Progenitor cell of endocrine pancreas (in vitro differentiated cells): ENCODE measurements at regions not wholly inside any gene's neighbourhood (a gene's known extent, or its start where the extent isn't known, plus 50 kb on each side); places are given as distances from the start of the nearest gene placed in this dataset.

Experiments used
- DNase-seq: peaks from one replicate; pipeline ENCODE4 v3.0.0; 2021; ENCODE audit warnings: low spot score; ENCODE audit not compliant: unreplicated experiment
- H3K27ac Mint-ChIP-seq: 2 replicates; pipeline ENCODE4 v1.8.0; 2021; ENCODE audit warnings: mild to moderate bottlenecking, moderate library complexity, mixed read lengths
- H3K27me3 Mint-ChIP-seq: 2 replicates; pipeline ENCODE4 v1.8.0; 2021; ENCODE audit warnings: mixed read lengths
- H3K36me3 Mint-ChIP-seq: 2 replicates; pipeline ENCODE4 v1.8.0; 2022; ENCODE audit warnings: mixed read lengths; ENCODE audit not compliant: insufficient read depth
- H3K4me1 Mint-ChIP-seq: 2 replicates; pipeline ENCODE4 v1.8.0; 2021; ENCODE audit warnings: low read depth, mixed read lengths
- H3K4me3 Mint-ChIP-seq: 2 replicates; pipeline ENCODE4 v1.8.0; 2021; ENCODE audit warnings: low read depth, mild to moderate bottlenecking, moderate library complexity, mixed read lengths
- H3K9me3 Mint-ChIP-seq: 2 replicates; pipeline ENCODE4 v1.8.0; 2021; ENCODE audit warnings: low read depth, mixed read lengths
- TF ChIP-seq, protein P1 (sequence below): fragments of 200-600 bp; sonication (generic); IDR thresholded peaks from one replicate; pipeline ENCODE4 v1.5.0; 2021; ENCODE audit warnings: antibody characterized with exemption, mild to moderate bottlenecking; ENCODE audit not compliant: unreplicated experiment

DNA sequence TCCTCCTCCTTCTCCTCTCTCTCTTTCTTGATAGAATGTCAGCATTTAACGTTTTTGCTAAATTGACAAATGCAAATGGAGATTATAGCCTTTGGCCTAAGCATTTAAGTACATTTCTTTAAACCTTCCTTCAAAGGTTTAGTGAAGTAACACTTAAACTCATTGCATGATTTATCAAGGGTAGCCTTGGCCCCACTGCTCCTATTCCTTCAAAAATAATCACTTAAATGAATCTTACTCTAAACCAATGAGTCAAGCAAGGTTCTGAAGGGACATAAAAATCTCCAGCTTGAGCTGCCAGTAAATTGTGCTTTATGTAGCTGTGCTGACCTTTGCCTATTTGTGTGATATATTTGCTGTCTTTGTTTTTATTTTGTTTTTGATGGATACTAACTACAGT, 358.5 kb upstream of the AKR1E2 start:
- TF ChIP-seq, protein P1, sequence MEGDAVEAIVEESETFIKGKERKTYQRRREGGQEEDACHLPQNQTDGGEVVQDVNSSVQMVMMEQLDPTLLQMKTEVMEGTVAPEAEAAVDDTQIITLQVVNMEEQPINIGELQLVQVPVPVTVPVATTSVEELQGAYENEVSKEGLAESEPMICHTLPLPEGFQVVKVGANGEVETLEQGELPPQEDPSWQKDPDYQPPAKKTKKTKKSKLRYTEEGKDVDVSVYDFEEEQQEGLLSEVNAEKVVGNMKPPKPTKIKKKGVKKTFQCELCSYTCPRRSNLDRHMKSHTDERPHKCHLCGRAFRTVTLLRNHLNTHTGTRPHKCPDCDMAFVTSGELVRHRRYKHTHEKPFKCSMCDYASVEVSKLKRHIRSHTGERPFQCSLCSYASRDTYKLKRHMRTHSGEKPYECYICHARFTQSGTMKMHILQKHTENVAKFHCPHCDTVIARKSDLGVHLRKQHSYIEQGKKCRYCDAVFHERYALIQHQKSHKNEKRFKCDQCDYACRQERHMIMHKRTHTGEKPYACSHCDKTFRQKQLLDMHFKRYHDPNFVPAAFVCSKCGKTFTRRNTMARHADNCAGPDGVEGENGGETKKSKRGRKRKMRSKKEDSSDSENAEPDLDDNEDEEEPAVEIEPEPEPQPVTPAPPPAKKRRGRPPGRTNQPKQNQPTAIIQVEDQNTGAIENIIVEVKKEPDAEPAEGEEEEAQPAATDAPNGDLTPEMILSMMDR: no peak
- DNase-seq: no peak
- no peaks in the 10 kb centered on the region for H3K36me3 Mint-ChIP-seq
- H3K4me3 Mint-ChIP-seq: no peak overlapping the region
- no peak overlapping the region for H3K27ac Mint-ChIP-seq
- no peaks in the 10 kb centered on the region for H3K4me1 Mint-ChIP-seq
- no peaks in the 10 kb centered on the region for H3K27me3 Mint-ChIP-seq
- H3K9me3 Mint-ChIP-seq: peaks cover 4% of the 10 kb centered on the region

GRCh38 chr10:4460267-4460666, 365.7 kb upstream of the AKR1E2 start:
- TF ChIP-seq, protein P1: no peak
- Mint-ChIP-seq H3K9me3 (peaks cover 4% of the 10 kb centered on the region), H3K4me3 (no peak overlapping the region)

GRCh38 chr10:4459531-4459930, 366.5 kb upstream of the AKR1E2 start:
- H3K36me3 Mint-ChIP-seq: no peaks in the 10 kb centered on the region
- DNase-seq: no peak
- no peaks in the 10 kb centered on the region for H3K4me1 Mint-ChIP-seq
- peaks cover 4% of the 10 kb centered on the region for H3K9me3 Mint-ChIP-seq
- no peaks in the 10 kb centered on the region for H3K27me3 Mint-ChIP-seq
- TF ChIP-seq, protein P1: no peak
- no peak overlapping the region for H3K4me3 Mint-ChIP-seq
- no peak overlapping the region for H3K27ac Mint-ChIP-seq

More at GRCh38 chr10:4460267-4460666, 365.7 kb upstream of the AKR1E2 start:
- no peak for DNase-seq
- no peak overlapping the region for H3K27ac Mint-ChIP-seq
- H3K4me1 Mint-ChIP-seq: no peaks in the 10 kb centered on the region
- H3K36me3 Mint-ChIP-seq: no peaks in the 10 kb centered on the region
- H3K27me3 Mint-ChIP-seq: no peaks in the 10 kb centered on the region

DNA sequence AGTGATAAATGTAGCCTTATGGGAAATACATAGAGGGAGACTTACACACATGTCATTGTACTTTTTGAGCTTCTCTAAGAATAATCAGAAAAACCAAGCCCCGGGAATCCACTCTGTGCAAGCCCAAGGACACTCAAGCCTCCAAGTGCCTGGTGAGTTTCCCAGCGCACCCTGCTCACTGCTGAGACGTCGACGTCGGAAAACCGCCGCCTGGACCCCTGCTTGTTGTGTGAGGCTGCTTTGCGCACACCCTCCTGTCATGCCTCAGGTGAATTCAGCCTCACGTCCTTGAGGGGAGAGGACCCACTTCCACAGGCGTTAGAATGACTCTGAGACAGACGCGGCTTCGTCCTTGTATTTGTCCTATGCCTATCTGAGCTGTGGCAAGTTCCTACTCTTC, 368.4 kb upstream of the AKR1E2 start:
- H3K9me3 Mint-ChIP-seq: no peaks in the 10 kb centered on the region
- H3K27ac Mint-ChIP-seq: no peak overlapping the region
- no peak for DNase-seq
- H3K36me3 Mint-ChIP-seq: no peaks in the 10 kb centered on the region
- H3K4me3 Mint-ChIP-seq: no peak overlapping the region
- TF ChIP-seq, protein P1: no peak
- H3K4me1 Mint-ChIP-seq: peaks cover 6% of the 10 kb centered on the region
- no peaks in the 10 kb centered on the region for H3K27me3 Mint-ChIP-seq

GRCh38 chr10:4456776-4457175, 369.2 kb upstream of the AKR1E2 start:
- DNase-seq: no peak
- H3K4me3 Mint-ChIP-seq: no peak overlapping the region

More at GRCh38 chr10:4456776-4457175, 369.2 kb upstream of the AKR1E2 start:
- TF ChIP-seq, protein P1: no peak
- H3K27me3 Mint-ChIP-seq: no peaks in the 10 kb centered on the region
- no peaks in the 10 kb centered on the region for H3K36me3 Mint-ChIP-seq
- H3K4me1 Mint-ChIP-seq: peaks cover 11% of the 10 kb centered on the region
- H3K9me3 Mint-ChIP-seq: no peaks in the 10 kb centered on the region
- H3K27ac Mint-ChIP-seq: no peak overlapping the region
